HG02970 (cell line): ENCODE measurements at regions not wholly inside any gene's neighbourhood (a gene's known extent, or its start where the extent isn't known, plus 50 kb on each side); places are given as distances from the start of the nearest gene placed in this dataset.

ENCODE experiments used
- ATAC-seq: cut with Tn5 transposase; IDR thresholded peaks from one replicate; pipeline ENCODE4 v1.9.1; 2021; ENCODE audit warnings: mild to moderate bottlenecking, moderate library complexity, moderate number of reproducible peaks; ENCODE audit not compliant: unreplicated experiment, low FRiP score

DNA sequence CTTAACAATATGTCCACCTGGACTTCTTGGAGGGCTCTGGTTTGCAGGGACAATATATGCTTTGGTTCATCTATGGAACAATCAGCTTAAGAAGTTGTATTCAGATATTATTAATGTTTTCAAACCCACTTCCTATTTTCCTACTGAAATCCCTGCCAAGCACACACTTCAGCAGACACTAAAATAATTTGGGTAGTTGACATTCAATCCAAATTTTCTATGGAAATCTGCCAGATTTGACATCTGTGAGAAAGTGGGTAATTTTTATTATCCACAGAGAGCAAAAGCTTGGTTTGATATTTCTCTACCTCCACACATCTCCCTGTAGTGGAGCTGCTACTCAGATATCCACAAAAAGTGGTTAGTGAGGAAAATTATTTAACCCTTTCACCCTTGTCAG, 378.8 kb upstream of the SOX5 start:
- ATAC-seq = no peak

DNA sequence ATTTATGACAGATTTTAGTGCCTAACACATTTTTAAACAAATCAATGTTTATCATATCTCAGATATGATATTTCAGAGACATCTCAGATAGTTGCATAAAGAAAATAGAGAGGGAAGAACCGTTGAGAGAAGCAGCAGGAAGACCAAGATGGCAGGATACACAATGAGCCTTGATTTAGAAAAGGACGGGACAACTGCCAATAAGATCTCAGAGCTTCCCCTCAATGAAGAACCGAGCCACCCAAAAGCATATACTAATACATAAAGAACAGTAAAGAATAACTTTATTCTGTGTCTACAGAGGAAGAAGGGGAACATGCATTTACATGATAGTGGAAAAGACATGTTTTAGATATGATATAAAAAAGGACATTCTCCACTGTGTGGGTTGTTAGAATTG, 375.9 kb upstream of the SOX5 start:
- no peak for ATAC-seq

DNA sequence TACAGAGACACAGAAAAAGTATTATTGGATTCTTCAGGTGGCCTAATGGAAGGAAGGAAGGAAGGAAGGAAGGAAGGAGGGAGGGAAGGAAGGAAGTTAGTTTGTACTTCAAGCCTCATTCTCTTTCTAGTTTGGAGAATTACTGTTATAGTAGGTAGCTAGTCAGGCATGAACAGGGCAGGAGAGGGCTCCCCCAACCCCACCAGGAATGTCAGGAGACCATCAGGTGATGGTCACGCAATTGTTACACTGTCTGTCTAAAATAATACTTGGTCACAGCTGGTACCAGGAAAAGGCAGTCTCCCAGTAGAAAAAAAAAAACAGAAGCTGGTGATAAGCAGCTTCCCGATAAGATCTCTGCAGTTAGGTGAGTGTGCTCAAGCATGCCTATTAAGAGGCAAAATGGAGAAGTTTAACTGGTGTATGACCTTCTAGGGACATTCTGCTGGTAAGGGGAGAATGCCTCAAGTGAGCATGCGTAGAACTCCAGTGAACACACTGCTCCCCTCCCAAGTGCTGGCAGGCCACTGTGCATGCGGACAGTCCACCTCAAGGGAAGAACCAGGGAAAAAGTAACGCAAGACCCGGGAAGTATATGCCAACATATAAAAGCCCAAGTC, 358.4 kb upstream of the SOX5 start:
- ATAC-seq = no peak

DNA sequence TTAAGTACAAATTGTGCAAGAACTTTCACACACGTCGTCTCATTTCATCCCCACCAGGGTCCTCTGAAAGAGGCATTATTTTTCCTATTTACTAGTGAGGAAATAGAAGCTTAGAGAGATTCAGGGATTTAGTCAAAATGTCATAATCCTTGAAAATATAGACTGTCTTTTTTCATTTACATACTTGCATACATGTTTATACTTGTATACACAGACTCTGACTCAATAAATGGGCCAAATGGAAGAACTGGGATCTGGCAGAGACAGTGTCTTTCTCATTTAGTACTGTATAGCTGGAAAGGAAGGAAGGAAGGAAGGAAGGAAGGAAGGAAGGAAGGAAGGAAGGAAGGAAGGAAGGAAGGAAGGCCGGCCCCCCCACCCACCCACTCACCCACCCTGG, 357.7 kb upstream of the SOX5 start:
- ATAC-seq = no peak

DNA sequence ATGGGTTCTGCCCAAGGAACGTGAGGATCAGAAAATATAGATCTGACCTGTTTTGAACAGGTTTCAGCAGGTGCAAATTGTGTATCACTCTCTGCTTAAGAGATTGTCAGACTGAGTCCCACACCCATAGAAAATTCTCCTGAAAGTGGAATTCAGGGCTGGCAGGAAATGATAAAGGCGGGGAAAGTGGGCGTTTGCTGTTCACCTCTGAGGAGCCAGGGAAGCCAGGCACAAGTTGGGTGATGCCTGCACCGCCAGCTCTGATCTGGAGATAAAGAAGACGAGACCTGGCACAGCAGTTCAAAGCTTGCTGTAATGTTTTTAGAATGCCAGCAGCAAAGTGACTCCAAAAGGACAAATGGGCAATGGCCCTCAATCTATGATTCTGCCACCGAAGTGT, 356.5 kb upstream of the SOX5 start:
- no peak for ATAC-seq

DNA sequence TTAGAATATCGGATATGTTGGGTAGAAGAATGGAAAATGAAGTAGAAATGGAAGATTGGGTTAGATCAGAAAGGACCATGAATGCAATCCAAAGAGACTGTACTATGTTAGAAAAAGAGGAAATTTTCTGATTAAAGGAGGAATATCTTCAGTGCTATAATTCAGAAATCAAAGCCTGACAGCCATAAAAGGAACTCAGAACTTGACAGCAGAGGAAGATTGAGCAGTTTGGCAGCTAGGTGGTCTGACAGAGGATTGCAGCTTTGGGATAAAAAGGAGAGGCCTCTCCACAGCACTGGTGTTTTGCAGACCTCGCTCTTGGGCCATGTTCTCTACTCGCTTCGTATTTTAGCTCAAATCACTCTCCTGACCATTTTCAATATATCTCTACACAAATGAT, 354.8 kb upstream of the SOX5 start:
- ATAC-seq = no peak

DNA sequence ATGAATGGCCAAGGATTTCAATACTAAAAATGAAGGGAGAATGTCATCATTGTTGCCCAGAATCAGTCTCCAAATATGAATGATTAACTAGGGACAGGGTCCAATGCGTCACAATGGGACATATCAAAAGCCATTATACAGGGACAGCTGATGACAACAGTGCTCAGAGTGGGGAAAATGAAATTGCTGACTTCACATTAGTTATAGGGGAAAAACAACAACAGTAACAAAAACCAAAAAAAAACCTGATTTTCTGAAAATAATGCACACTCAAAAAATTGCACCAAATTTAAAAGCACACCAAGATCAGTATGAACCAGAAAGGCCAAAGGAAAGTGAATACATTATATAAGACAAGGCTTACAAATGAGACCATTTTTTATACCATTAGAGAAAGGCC, 353.2 kb upstream of the SOX5 start:
- ATAC-seq = no peak

DNA sequence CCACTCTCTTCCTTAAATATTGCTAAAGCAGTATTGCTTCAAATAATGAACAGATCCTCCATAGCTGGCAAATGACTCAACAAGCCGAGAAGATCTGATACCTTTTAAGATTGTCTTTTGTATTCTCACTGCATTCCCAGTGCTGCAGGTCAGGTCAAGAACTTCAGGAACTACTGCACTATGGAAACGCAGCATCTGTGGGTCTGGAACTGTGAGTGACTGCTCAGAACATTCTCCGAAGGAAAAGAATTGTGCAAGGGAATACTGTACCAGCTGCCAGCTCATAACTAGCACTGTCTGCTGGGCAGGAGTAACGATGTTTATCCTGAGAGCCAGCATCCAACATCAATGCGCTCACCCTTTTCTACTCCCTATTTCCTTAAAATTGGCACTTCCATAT, 348.0 kb upstream of the SOX5 start:
- no peak for ATAC-seq

DNA sequence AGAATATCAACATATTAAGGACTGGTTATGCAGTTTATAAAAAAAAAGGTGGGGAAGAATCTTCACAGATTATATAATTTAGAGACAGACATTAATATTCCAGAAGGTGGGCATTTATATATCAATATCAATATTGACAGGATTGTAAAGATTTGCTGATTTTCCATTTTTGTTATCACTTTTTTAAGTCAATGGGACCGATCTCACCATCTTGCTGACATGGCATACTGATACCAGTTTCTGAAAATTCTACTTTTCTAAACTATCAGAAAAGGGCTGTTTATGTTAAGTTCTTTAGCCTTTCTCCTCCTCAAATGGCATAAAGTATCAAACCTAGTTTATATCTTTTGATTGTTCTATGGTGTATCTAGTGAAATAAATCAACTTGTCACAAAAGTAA, 344.1 kb upstream of the SOX5 start:
- no peak for ATAC-seq

DNA sequence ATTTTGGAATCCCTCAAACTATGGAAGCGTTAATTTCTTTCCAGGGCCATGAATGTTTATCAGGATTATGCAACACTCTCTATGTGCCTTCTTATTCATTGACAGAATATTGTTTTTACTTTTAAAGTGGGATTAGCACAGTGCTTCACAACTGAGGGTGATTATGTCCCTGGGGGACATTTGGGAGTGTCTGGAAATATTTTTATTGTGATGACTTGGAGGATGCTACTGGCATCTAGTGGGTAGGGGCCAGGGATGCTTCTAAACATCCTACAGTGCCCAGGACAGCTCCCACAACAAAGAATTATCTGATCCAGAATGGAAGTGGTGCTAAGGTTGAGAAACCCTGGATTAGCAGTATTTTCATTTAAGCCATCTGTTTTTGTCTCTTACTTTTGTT, 338.5 kb upstream of the SOX5 start:
- ATAC-seq = no peak

DNA sequence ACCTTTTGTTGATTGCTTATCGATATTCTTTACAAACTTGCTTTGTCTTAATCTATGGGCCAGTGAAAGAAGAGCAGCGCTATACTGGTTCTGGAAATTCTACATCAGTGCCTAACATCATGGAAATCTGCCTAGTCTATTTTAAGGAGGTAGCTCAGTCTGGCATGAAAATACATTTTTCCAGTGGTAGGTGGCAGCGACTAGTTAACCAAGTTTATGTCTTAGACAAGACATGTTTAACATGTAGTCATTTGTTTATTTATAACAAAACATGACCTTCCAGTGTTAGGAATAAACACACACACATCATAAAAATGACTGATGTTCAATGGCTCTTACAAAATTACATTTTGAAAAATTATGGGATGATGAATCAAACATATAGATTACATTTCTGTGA, 336.0 kb upstream of the SOX5 start:
- no peak for ATAC-seq

DNA sequence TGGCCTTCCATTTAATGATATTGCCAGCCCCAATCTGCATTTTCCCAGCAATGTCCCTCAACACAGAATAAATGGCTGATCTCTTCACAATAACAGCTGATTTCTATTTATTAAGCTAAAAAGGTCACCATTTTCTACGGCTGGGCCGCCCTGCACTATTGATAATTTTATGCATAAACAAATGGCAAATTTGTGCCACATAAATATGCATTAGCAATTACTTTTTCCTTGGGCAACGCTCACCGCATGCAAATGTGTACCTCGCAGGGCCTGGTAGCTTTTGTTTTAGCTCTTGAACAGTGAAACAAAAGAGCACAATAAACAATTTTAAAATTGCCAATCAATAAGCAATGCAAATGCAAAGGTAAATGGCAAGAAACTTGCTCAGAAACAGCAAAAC, 331.9 kb upstream of the SOX5 start:
- no peak for ATAC-seq

DNA sequence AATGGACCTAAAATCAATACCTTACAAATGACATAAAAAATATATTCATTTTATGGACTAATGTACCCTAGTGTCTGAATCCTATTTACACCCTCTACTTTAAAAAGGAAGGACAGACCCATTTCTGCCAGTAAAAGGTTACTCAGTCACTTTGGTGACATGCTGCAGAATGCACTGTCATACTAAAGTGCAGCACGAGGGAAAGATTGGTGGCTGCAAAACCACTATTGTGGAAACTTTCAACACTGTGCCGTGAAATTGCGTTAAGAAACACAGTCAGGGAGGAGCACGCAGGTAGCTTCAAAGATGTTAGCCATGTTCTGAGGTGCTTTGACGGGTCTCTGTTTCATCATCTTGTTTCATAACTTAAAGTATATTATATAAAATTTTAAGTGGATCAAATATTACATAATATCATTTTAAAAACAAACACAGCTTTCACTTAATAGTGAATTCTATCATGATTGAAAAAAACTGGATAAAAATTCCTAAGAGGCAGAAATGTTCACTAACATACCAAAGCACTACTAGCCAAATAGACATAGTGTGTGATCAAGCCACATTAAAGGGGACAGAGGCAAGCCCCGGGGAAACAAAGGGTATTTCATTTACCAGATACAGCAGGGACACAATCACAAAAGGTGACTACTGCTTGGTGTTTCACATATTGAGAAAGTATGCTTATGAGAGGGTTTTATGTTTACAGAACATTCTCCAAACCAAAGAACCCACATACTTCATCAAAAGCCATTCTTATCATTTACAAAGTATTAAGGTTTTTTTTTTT, 330.8 kb upstream of the SOX5 start:
- ATAC-seq = no peak

DNA sequence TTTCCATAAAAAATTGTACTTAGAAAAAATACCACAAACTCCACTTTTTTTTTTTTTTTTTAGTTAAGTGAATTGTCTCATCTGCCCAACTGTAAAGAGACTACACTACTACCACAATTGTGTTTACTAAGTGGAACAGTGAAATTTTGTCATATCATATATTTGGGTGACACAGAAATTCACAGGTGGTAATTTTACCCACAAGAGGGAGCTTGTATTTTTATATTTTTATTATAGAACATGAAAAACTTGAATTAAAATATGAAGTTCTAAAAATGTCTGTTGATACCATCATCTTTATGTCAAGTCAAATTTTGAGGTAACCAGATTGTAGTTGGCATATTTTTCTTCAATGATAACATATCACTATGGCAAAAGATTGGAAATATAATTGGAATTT, 329.4 kb upstream of the SOX5 start:
- no peak for ATAC-seq

DNA sequence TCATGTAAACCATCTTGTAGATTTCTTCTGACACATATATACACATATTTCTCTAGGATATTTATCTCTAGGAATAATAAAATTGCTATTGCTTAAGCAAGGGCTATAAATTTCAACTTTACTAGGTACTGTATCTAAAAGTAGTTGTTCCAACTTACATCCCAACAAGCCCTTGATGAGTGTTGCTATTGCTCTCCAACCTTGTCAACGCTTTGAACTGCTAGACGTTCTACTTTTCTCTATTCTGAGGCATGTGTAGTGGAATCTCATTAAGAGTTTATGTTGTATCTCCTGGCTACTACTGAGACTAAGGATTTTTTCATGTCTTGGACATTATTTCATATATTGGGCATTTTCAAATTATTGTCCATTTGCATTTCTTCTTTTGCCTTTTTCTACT, 321.5 kb upstream of the SOX5 start:
- ATAC-seq = no peak

DNA sequence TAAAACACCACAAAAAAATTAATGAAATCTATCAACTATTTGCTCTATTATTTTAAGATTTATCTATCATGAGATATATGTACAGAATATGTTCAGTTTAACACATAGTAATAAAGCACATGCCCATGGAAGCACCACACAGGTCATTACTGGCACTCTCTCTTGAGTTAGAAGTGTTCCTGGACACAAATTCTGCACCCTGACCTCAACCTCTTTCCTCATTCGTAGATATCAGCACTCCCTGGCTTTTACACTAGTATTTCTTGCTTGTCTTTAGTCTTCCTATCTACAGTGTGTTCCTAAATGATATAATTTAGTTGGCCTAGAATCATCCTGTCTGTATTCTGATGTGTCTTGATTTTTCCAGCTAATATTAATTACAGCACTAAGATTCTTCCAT, 321.0 kb upstream of the SOX5 start:
- ATAC-seq = no peak

DNA sequence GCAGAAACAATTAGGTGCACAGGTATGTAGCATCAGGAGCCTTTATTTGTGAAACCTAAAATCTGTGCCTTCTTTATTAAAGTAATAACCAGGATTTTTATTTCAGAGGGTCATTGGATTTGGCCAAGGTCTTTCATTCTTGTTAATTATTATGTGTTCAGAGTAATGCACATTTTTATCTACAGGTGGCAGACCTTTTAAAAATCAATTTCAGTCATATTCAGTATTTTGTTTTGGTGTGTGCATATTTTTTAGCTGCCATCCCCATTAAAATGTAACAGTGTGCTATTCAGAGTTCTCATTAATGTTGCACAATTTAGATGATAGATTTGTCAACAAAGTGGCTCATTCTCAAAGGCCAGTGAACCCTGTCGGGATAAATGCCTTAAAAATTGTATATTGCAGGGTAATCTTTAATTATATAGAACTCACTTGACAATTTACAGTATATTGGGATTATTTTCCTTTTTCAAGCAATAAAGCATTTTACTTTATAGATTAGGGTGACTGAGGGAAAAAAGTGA, 319.3 kb upstream of the SOX5 start:
- no peak for ATAC-seq

DNA sequence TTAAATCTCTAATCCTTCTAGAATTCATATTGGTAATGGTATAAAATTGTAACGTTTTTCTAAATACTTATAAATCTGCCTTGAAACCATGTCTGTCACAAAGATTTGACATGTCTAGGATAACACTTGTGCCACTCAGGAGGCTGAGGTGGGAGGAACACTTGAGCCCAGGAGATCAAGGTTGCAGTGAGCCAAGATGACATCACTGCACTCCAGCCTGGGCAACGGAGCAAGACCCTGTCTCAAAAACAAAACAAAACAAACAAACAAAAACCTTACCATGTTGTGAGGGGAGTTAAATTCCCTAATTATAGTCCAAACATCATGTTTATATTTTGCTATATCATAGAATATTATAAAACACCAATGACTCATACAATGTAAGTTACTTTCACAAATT, 317.5 kb upstream of the SOX5 start:
- no peak for ATAC-seq

DNA sequence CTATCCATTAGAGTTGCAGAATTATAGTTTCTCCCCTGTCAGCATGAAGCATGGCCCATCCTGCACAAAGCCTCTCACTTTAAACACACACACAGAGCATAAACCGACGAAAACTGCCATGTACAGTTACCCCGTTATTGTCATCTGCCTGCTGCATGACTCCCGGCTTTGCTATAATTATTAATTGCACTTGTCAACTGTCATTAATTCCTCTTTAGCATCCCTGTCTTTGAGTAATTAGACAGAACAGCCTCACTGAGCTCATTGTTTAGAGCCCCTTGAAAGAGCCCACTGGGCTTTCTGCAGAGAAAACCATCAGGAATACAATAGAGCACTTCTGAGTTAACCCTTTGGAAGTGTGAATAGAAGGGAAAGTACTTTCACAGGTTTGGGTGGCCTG, 307.2 kb upstream of the SOX5 start:
- no peak for ATAC-seq

DNA sequence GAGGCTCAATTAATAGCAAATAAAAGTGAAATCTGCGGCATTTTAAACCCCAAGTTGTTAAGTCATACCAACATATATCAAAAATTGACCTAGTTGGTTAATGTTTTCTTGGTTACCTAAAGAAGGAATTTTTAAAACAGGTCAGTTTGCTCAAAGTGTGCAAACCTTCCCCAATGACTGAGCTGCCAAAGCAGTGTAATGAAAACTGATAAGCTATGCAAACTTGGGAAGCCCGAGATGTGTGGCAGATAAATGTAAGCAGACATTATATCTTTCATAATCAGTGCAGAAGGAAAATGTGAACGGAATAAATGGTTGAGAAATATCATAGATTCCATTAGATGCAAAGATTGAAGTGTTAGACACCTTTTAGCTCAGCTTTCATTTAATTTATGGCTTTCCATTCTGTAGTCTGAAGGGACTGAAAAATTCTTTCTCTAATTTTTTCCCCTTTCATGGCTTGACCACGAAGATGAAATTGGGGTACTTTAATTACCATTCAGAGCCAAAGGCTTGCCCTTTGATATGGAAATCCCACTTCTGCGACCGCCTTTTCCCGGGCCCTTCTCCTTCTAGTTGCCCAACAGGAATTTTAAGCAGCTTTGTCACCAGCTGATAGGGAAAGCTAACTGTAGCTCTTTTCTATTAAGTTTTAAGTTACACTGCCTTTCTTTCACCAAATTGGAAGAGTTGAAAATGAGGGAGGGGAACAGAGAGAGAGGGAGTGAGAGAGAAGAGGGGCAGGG, 306.6 kb upstream of the SOX5 start:
- no peak for ATAC-seq

DNA sequence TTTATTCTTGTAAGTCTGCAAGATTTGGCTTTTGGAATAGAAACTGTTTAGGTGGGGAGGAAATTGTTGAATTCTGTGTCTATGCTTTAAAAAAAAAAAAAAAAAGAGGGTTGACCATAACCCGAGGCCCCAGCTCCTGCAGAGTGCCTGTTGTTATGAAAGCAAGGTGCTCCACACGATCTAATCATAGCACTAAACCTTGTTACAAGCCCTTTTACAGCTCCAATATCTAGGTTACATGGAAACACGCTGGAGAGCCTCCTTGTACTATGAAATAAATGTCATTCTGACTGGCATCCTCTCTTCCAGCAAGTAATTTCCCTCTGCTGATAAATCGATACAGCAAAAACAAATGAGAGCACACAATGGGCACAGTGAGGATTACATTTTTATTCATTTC, 303.1 kb upstream of the SOX5 start:
- ATAC-seq = no peak

DNA sequence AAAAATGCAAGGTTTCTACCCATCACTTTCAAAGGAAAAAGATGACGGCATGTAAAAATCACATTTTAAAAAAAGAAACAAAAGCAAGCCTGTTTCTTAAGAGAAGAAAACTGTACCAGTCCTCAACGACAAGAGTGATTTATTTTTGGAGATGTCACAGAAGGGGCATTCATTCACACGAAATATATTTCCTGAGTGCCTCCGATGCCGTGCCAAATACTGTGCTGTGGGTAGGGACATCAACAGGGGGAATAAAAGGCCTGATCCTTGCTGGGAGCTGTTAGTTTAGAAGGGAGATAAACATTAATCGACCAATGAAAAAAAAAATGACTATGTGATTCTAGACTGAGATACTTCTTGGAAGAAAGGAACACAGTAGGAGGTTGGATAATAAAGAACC, 297.5 kb upstream of the SOX5 start:
- no peak for ATAC-seq
